ENCODE measurements at regions not wholly inside any gene's neighbourhood (a gene's known extent, or its start where the extent isn't known, plus 50 kb on each side); places are given as distances from the start of the nearest gene placed in this dataset.

DNA sequence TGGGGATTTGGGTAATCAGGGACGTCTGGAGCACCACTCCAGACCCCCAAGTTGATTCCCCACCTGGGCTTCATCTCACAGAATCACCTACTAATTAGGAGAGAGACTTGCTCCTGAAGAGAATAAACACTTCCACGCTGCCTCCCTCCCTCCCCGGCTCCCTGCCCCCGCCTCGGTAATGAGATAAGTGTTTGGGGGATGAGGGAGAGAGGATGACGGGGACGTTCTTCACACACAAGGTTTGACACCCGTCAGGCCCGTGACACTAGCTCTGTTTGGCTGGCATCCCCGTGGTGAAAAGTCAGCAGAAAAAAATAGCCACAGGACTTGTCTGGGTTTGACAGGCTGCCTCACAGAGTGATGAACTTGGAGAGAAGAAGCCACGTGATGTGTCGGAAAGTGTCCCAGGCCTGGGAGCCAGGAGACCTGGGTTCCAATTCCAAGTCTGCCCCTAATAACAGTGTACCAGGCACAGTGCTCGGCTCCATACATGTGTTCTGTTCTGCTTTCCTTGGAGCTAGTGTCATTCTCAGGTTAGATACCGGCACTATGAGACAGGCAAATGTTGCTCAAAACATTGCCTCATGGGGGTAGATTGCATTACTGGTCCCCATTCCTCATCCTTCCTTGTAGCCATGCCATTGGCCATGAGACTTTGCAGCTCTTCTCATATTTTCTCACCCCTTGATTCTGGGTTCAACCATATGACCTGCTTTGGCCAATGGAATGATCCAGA lies 578.0 kb downstream of the BCOR start:
- TF ChIP-seq, protein P1, sequence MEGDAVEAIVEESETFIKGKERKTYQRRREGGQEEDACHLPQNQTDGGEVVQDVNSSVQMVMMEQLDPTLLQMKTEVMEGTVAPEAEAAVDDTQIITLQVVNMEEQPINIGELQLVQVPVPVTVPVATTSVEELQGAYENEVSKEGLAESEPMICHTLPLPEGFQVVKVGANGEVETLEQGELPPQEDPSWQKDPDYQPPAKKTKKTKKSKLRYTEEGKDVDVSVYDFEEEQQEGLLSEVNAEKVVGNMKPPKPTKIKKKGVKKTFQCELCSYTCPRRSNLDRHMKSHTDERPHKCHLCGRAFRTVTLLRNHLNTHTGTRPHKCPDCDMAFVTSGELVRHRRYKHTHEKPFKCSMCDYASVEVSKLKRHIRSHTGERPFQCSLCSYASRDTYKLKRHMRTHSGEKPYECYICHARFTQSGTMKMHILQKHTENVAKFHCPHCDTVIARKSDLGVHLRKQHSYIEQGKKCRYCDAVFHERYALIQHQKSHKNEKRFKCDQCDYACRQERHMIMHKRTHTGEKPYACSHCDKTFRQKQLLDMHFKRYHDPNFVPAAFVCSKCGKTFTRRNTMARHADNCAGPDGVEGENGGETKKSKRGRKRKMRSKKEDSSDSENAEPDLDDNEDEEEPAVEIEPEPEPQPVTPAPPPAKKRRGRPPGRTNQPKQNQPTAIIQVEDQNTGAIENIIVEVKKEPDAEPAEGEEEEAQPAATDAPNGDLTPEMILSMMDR (IDR thresholded peaks at IDR 0.05 in 2 of 3, conservative IDR thresholded peaks at IDR 0.05 in 1 of 3; ENCODE audit: borderline replicate concordance in 1 of 3, insufficient read depth in 1 of 3, low read depth in 2 of 3, low read length in 2 of 3), result no peak
- TF ChIP-seq SRF (IDR thresholded peaks at IDR 0.05; ENCODE audit: low read depth) (no peak), POLR2A (IDR thresholded peaks at IDR 0.05; ENCODE audit: borderline replicate concordance, extremely low read depth, insufficient read depth, insufficient read length) (no peak), RAD21 (IDR thresholded peaks at IDR 0.05; ENCODE audit: low read depth) (no peak), EZH2 (IDR thresholded peaks at IDR 0.05) (no peak), FOSL1 (IDR thresholded peaks at IDR 0.05; ENCODE audit: low read depth) (no peak), EZH2phosphoT487 (IDR thresholded peaks at IDR 0.05; ENCODE audit: borderline replicate concordance) (no peak), EGR1 (IDR thresholded peaks at IDR 0.05; ENCODE audit: low read depth) (no peak), ZNF274 (IDR thresholded peaks at IDR 0.05; ENCODE audit: low read depth, low read length) (no peak), POLR2AphosphoS5 (IDR thresholded peaks at IDR 0.05; ENCODE audit: low read depth, low read length) (no peak)
- TF ChIP-seq, protein P2, sequence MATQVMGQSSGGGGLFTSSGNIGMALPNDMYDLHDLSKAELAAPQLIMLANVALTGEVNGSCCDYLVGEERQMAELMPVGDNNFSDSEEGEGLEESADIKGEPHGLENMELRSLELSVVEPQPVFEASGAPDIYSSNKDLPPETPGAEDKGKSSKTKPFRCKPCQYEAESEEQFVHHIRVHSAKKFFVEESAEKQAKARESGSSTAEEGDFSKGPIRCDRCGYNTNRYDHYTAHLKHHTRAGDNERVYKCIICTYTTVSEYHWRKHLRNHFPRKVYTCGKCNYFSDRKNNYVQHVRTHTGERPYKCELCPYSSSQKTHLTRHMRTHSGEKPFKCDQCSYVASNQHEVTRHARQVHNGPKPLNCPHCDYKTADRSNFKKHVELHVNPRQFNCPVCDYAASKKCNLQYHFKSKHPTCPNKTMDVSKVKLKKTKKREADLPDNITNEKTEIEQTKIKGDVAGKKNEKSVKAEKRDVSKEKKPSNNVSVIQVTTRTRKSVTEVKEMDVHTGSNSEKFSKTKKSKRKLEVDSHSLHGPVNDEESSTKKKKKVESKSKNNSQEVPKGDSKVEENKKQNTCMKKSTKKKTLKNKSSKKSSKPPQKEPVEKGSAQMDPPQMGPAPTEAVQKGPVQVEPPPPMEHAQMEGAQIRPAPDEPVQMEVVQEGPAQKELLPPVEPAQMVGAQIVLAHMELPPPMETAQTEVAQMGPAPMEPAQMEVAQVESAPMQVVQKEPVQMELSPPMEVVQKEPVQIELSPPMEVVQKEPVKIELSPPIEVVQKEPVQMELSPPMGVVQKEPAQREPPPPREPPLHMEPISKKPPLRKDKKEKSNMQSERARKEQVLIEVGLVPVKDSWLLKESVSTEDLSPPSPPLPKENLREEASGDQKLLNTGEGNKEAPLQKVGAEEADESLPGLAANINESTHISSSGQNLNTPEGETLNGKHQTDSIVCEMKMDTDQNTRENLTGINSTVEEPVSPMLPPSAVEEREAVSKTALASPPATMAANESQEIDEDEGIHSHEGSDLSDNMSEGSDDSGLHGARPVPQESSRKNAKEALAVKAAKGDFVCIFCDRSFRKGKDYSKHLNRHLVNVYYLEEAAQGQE (IDR thresholded peaks at IDR 0.05; ENCODE audit: low read depth), result no peak
- TF ChIP-seq, protein P3, sequence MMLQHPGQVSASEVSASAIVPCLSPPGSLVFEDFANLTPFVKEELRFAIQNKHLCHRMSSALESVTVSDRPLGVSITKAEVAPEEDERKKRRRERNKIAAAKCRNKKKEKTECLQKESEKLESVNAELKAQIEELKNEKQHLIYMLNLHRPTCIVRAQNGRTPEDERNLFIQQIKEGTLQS (IDR thresholded peaks at IDR 0.05), result no peak
- TF ChIP-seq, protein P4, sequence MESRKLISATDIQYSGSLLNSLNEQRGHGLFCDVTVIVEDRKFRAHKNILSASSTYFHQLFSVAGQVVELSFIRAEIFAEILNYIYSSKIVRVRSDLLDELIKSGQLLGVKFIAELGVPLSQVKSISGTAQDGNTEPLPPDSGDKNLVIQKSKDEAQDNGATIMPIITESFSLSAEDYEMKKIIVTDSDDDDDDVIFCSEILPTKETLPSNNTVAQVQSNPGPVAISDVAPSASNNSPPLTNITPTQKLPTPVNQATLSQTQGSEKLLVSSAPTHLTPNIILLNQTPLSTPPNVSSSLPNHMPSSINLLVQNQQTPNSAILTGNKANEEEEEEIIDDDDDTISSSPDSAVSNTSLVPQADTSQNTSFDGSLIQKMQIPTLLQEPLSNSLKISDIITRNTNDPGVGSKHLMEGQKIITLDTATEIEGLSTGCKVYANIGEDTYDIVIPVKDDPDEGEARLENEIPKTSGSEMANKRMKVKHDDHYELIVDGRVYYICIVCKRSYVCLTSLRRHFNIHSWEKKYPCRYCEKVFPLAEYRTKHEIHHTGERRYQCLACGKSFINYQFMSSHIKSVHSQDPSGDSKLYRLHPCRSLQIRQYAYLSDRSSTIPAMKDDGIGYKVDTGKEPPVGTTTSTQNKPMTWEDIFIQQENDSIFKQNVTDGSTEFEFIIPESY (IDR thresholded peaks at IDR 0.05; ENCODE audit: extremely low read depth, insufficient replicate concordance, low read length), result no peak

All from HCT116 (cell line).